IMR-90 (cell line): ENCODE measurements at regions not wholly inside any gene's neighbourhood (a gene's known extent, or its start where the extent isn't known, plus 50 kb on each side); places are given as distances from the start of the nearest gene placed in this dataset.

Experiments
- ATAC-seq: fragments of 200-7000 bp; cut with Tn5 transposase; 2 replicates; pipeline ENCODE4 v1.9.1; 2020; ENCODE audit warnings: low read depth, mild to moderate bottlenecking, moderate library complexity
- BruUV-seq: library from RNA; stranded (reverse); fragments of 400-500 nt; replicated peaks from 2 replicates; lab custom pipeline; 2021; lab: Mats Ljungman, UMichigan
- CTCF ChIA-PET: fragments of 300-600 bp; formaldehyde crosslinking; extraction: SDS; loops from one replicate; lab custom pipeline; 2021; ENCODE audit warnings: antibody characterized with exemption; lab: Yijun Ruan, JAX
- POLR2A ChIA-PET: fragments of 300-600 bp; sonication (Branson Sonifier 250); formaldehyde crosslinking; loops from one replicate; lab custom pipeline; 2022; ENCODE audit warnings: antibody characterized with exemption; ENCODE audit not compliant: unreplicated experiment; lab: Charles Lee
- DNase-seq: peaks from one replicate; pipeline ENCODE4 v3.0.0; 2013
- H2AFZ ChIP-seq: replicated peaks from 2 replicates; pipeline ENCODE3; 2013; ENCODE audit warnings: low read length, mild to moderate bottlenecking; ENCODE audit not compliant: poor library complexity
- H2AK5ac ChIP-seq: 2 replicates; pipeline ENCODE4 v1.6.1; 2013; ENCODE audit warnings: low read depth, low read length, inconsistent platforms
- H2AK9ac ChIP-seq: replicated peaks from 2 replicates; pipeline ENCODE3; 2013; ENCODE audit warnings: mild to moderate bottlenecking, low read depth, low read length, moderate library complexity; ENCODE audit not compliant: poor library complexity
- H2BK120ac ChIP-seq: 2 replicates; pipeline ENCODE4 v1.6.1; 2013; ENCODE audit warnings: low read depth, low read length, inconsistent platforms
- H2BK15ac ChIP-seq: 3 replicates; pipeline ENCODE4 v1.6.1; 2013; ENCODE audit warnings: low read depth, low read length, inconsistent platforms
- H2BK20ac ChIP-seq: 2 replicates; pipeline ENCODE4 v1.6.1; 2013; ENCODE audit warnings: low read depth, mild to moderate bottlenecking, inconsistent platforms, low read length, moderate library complexity
- H2BK5ac ChIP-seq: 2 replicates; pipeline ENCODE4 v1.6.1; 2013; ENCODE audit warnings: mild to moderate bottlenecking, low read depth, low read length, inconsistent platforms; ENCODE audit not compliant: poor library complexity, severe bottlenecking
- H3K14ac ChIP-seq: replicated peaks from 2 replicates; pipeline ENCODE4 v1.6.1; 2013; ENCODE audit warnings: low read depth, low read length, inconsistent platforms
- H3K18ac ChIP-seq: 2 replicates; pipeline ENCODE4 v1.6.1; 2013; ENCODE audit warnings: low read depth, low read length, control low read depth
- H3K23ac ChIP-seq: 2 replicates; pipeline ENCODE4 v1.6.1; 2013; ENCODE audit warnings: low read depth, low read length, inconsistent platforms
- H3K27ac ChIP-seq: 2 replicates; pipeline ENCODE4 v1.5.1; 2013; ENCODE audit warnings: mild to moderate bottlenecking, control low read depth, low read length; ENCODE audit not compliant: insufficient read depth
- H3K27me3 ChIP-seq: 2 replicates; pipeline ENCODE4 v1.6.1; 2013; ENCODE audit warnings: low read length; ENCODE audit not compliant: control insufficient read depth, insufficient read depth
- H3K36me3 ChIP-seq: 2 replicates; pipeline ENCODE4 v1.6.1; 2013; ENCODE audit warnings: low read length, mixed read lengths; ENCODE audit not compliant: control insufficient read depth, insufficient read depth
- H3K4ac ChIP-seq: 2 replicates; pipeline ENCODE4 v1.6.1; 2013; ENCODE audit warnings: low read depth, low read length, inconsistent platforms
- H3K4me1 ChIP-seq: 2 replicates; pipeline ENCODE4 v1.6.1; 2013; ENCODE audit warnings: low read length, mixed read lengths; ENCODE audit not compliant: control insufficient read depth, insufficient read depth
- H3K4me2 ChIP-seq: 2 replicates; pipeline ENCODE4 v1.6.1; 2013; ENCODE audit warnings: low read depth, mild to moderate bottlenecking, control low read depth, low read length, moderate library complexity
- H3K4me3 ChIP-seq: 2 replicates; pipeline ENCODE4 v1.5.1; 2013; ENCODE audit warnings: low read depth, mild to moderate bottlenecking, control low read depth, low read length, moderate library complexity; ENCODE audit not compliant: insufficient read depth
- H3K56ac ChIP-seq: 2 replicates; pipeline ENCODE4 v1.6.1; 2013; ENCODE audit warnings: low read length, inconsistent platforms; ENCODE audit not compliant: insufficient read depth; ENCODE audit errors: extremely low read depth
- H3K79me1 ChIP-seq, 2 experiments: 2 replicates each; pipeline ENCODE4 v1.6.1; 2013; ENCODE audit warnings: low read length in 2 of 2, inconsistent platforms in 1 of 2, low read depth in 1 of 2
- H3K9ac ChIP-seq: 2 replicates; pipeline ENCODE4 v1.6.1; 2013; ENCODE audit warnings: low read depth, low read length, control low read depth
- H3K9me1 ChIP-seq: 2 replicates; pipeline ENCODE4 v1.6.1; 2013; ENCODE audit warnings: low read length, inconsistent platforms; ENCODE audit not compliant: insufficient read depth
- H3K9me3 ChIP-seq: 2 replicates; pipeline ENCODE4 v1.6.1; 2013; ENCODE audit warnings: low read length; ENCODE audit not compliant: control insufficient read depth, insufficient read depth
- H4K20me1 ChIP-seq: 2 replicates; pipeline ENCODE4 v1.6.1; 2013; ENCODE audit warnings: low read length, inconsistent platforms; ENCODE audit not compliant: insufficient read depth
- H4K5ac ChIP-seq: 2 replicates; pipeline ENCODE4 v1.6.1; 2013; ENCODE audit warnings: mild to moderate bottlenecking, low read depth, low read length, control low read depth
- H4K8ac ChIP-seq, 2 experiments: 2 replicates each; pipeline ENCODE4 v1.6.1; 2013; ENCODE audit warnings: low read depth in 2 of 2, low read length in 2 of 2, control low read depth in 1 of 2, inconsistent platforms in 1 of 2
- H4K91ac ChIP-seq: 2 replicates; pipeline ENCODE4 v1.6.1; 2013; ENCODE audit warnings: low read depth, low read length, inconsistent platforms; ENCODE audit not compliant: insufficient read depth
- BHLHE40 ChIP-seq: fragments of 150-350 bp; IDR thresholded peaks from 2 replicates; pipeline ENCODE4 v1.6.1; 2016; ENCODE audit warnings: mild to moderate bottlenecking, low read depth, low read length
- CEBPB ChIP-seq: IDR thresholded peaks from 2 replicates; pipeline ENCODE4 v1.6.1; 2012; ENCODE audit warnings: low read depth, low read length, improper control_type of control experiment
- CHD1 ChIP-seq: IDR thresholded peaks from 2 replicates; pipeline ENCODE4 v1.6.1; 2012; ENCODE audit warnings: low read depth, low read length, improper control_type of control experiment
- FOS ChIP-seq: fragments of 150-350 bp; IDR thresholded peaks from 2 replicates; pipeline ENCODE4 v1.6.1; 2016; ENCODE audit warnings: low read depth, low read length
- MXI1 ChIP-seq: IDR thresholded peaks from 2 replicates; pipeline ENCODE4 v1.6.1; 2012; ENCODE audit warnings: low read depth, mild to moderate bottlenecking, low read length, moderate library complexity, borderline replicate concordance
- NFE2L2 ChIP-seq: fragments of 150-350 bp; IDR thresholded peaks from 2 replicates; pipeline ENCODE4 v1.6.1; 2016; ENCODE audit warnings: low read depth, mild to moderate bottlenecking, low read length
- SMC3 ChIP-seq: fragments of 150-350 bp; IDR thresholded peaks from 2 replicates; pipeline ENCODE4 v1.6.1; 2016; ENCODE audit warnings: low read depth, mild to moderate bottlenecking, antibody characterized with exemption, low read length, moderate library complexity
- WGBS, 2 experiments: methylation state at CpG; one replicate each; pipeline versions ENCODE4 v1.1.5 to v1.1.7; 2013; ENCODE audit warnings: missing lambda C conversion rate in 2 of 2; ENCODE audit not compliant: insufficient read length in 1 of 2; ENCODE audit errors: extremely low coverage in 2 of 2; 5-methylcytosine and 5-hydroxymethylcytosine counted together
- dilution Hi-C: fragments of 300-500 bp; cut with HindIII; formaldehyde crosslinking; loops from one replicate; pipeline ENCODE4 v1.14.3; 2018; ENCODE audit warnings: low sequenced_read_pairs; ENCODE audit not compliant: unreplicated experiment
- in situ Hi-C: fragments of 300-500 bp; cut with MboI; formaldehyde crosslinking; loops from 3 replicates; pipeline ENCODE4 v1.14.3; 2019; ENCODE audit warnings: low sequenced_read_pairs, inconsistent platforms, mixed read lengths
- intact Hi-C: fragments of 100-400 bp; cut with micrococcal nuclease; formaldehyde crosslinking; loops from 2 replicates; pipeline ENCODE4 v1.10.0; 2022
- TF ChIP-seq, protein P1 (sequence below): fragments of 150-350 bp; IDR thresholded peaks from 2 replicates; pipeline ENCODE4 v1.6.1; 2017; ENCODE audit warnings: mild to moderate bottlenecking, antibody characterized with exemption, low read length, low read depth

GRCh38 chr10:59470570-59470969 lies 108.2 kb upstream of the FAM13C start:
- H3K18ac ChIP-seq = no peak overlapping the region
- H4K20me1 ChIP-seq = no peaks in the 10 kb centered on the region
- ATAC-seq (no peak), DNase-seq (no peak)
- H4K5ac ChIP-seq = no peak overlapping the region
- no peak overlapping the region for H3K23ac ChIP-seq
- intact Hi-C loops (no loop called here), dilution Hi-C loops (no loop called here), in situ Hi-C loops (no loop called here)
- no peak overlapping the region for H2BK120ac ChIP-seq
- no peak for TF ChIP-seq NFE2L2
- TF ChIP-seq BHLHE40 = no peak
- TF ChIP-seq MXI1 = no peak
- TF ChIP-seq, protein P1, sequence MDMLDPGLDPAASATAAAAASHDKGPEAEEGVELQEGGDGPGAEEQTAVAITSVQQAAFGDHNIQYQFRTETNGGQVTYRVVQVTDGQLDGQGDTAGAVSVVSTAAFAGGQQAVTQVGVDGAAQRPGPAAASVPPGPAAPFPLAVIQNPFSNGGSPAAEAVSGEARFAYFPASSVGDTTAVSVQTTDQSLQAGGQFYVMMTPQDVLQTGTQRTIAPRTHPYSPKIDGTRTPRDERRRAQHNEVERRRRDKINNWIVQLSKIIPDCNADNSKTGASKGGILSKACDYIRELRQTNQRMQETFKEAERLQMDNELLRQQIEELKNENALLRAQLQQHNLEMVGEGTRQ = no peak
- no peak for TF ChIP-seq CHD1
- TF ChIP-seq FOS = no peak
- TF ChIP-seq CEBPB = no peak
- no peak for TF ChIP-seq SMC3
- 89% methylated on average over 4 of the region's 5 CpGs; no CpG with 5 or more reads in 1 of the 2 experiments for WGBS, 2 experiments
- H3K4me3 ChIP-seq = no peak overlapping the region
- no peak overlapping the region for H2AK9ac ChIP-seq
- H3K27ac ChIP-seq = no peak overlapping the region
- no peak overlapping the region for H3K14ac ChIP-seq
- H3K9me3 ChIP-seq = no peaks in the 10 kb centered on the region
- H4K91ac ChIP-seq = no peak overlapping the region
- no peak overlapping the region for H2BK5ac ChIP-seq
- H2BK15ac ChIP-seq = no peak overlapping the region
- no peak overlapping the region for H4K8ac ChIP-seq
- no peak overlapping the region for H3K9ac ChIP-seq
- H3K4me2 ChIP-seq = no peak overlapping the region
- H3K9me1 ChIP-seq = no peaks in the 10 kb centered on the region
- no peaks in the 10 kb centered on the region; the same call in 1 of the 2 replicates for H3K27me3 ChIP-seq
- CTCF ChIA-PET = interaction anchor here (0.6 kb wide), 1 partner anchor 436 kb away, joined by 6 read pairs; no protein-coding TSS in a partner anchor
- no peak overlapping the region for H3K56ac ChIP-seq
- POLR2A ChIA-PET = no interaction called here
- no peak overlapping the region for H2AFZ ChIP-seq
- no peaks in the 10 kb centered on the region for H3K36me3 ChIP-seq
- BruUV-seq = no TSS peak
- H3K4ac ChIP-seq = no peak overlapping the region
- no peaks in the 10 kb centered on the region for H3K79me1 ChIP-seq
- no peak overlapping the region for H2AK5ac ChIP-seq
- no peaks in the 10 kb centered on the region for H3K4me1 ChIP-seq
- no peak overlapping the region for H2BK20ac ChIP-seq
